Gastroesophageal sphincter (tissue), 3 donors: ENCODE measurements at regions not wholly inside any gene's neighbourhood (a gene's known extent, or its start where the extent isn't known, plus 50 kb on each side); places are given as distances from the start of the nearest gene placed in this dataset.

Source experiments
- POLR2A ChIP-seq, 2 donors: fragments of 450-650 bp; IDR thresholded peaks; one replicate each; pipeline ENCODE4 v1.6.1; 2017; ENCODE audit warnings: antibody characterized with exemption in 2 of 2, mild to moderate bottlenecking in 2 of 2, moderate library complexity in 1 of 2
- TF ChIP-seq, protein P1 (sequence below), 4 experiments: fragments of 200-600 bp in 2 of 4; fragments of 450-650 bp in 2 of 4; sonication (generic) in 1 of 4; IDR thresholded peaks; one replicate each; pipeline ENCODE4 v1.5.1; 2017 to 2019; ENCODE audit warnings: antibody characterized with exemption in 4 of 4, mild to moderate bottlenecking in 2 of 4, moderate library complexity in 2 of 4

- TF ChIP-seq, protein P1, sequence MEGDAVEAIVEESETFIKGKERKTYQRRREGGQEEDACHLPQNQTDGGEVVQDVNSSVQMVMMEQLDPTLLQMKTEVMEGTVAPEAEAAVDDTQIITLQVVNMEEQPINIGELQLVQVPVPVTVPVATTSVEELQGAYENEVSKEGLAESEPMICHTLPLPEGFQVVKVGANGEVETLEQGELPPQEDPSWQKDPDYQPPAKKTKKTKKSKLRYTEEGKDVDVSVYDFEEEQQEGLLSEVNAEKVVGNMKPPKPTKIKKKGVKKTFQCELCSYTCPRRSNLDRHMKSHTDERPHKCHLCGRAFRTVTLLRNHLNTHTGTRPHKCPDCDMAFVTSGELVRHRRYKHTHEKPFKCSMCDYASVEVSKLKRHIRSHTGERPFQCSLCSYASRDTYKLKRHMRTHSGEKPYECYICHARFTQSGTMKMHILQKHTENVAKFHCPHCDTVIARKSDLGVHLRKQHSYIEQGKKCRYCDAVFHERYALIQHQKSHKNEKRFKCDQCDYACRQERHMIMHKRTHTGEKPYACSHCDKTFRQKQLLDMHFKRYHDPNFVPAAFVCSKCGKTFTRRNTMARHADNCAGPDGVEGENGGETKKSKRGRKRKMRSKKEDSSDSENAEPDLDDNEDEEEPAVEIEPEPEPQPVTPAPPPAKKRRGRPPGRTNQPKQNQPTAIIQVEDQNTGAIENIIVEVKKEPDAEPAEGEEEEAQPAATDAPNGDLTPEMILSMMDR (IDR thresholded peaks at IDR 0.05): no peak
- TF ChIP-seq POLR2A (IDR thresholded peaks at IDR 0.05): no peak
Measured at GRCh38 chr2:176388861-176389260, 119.6 kb downstream of the MTX2 start.
